ENCODE measurements at regions not wholly inside any gene's neighbourhood (a gene's known extent, or its start where the extent isn't known, plus 50 kb on each side); places are given as distances from the start of the nearest gene placed in this dataset.

GRCh38 chr1:34619256-34619655, 135.6 kb upstream of the GJB5 start (continued):
- TF ChIP-seq REST (IDR thresholded peaks at IDR 0.05; ENCODE audit: unreplicated experiment): no peak
- TF ChIP-seq JUNB (IDR thresholded peaks at IDR 0.05; ENCODE audit: unreplicated experiment): no peak
- no peak for TF ChIP-seq EZH2 (IDR thresholded peaks at IDR 0.05; ENCODE audit: low read depth, unreplicated experiment)
- TF ChIP-seq ZNF331 (CRISPR knock-in tag; IDR thresholded peaks at IDR 0.05; ENCODE audit: low read depth): no peak
- TF ChIP-seq, protein P1, sequence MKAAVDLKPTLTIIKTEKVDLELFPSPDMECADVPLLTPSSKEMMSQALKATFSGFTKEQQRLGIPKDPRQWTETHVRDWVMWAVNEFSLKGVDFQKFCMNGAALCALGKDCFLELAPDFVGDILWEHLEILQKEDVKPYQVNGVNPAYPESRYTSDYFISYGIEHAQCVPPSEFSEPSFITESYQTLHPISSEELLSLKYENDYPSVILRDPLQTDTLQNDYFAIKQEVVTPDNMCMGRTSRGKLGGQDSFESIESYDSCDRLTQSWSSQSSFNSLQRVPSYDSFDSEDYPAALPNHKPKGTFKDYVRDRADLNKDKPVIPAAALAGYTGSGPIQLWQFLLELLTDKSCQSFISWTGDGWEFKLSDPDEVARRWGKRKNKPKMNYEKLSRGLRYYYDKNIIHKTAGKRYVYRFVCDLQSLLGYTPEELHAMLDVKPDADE (IDR thresholded peaks at IDR 0.05): no peak
- TF ChIP-seq NANOG (IDR thresholded peaks at IDR 0.05; ENCODE audit: borderline replicate concordance): no peak
- no peak for TF ChIP-seq POLR2AphosphoS5 (IDR thresholded peaks at IDR 0.05; ENCODE audit: low read depth)

GRCh38 chr1:34621916-34622315, 132.9 kb upstream of the GJB5 start:
- Histone ChIP-seq H3K79me2 (replicated peaks; ENCODE audit: insufficient read depth) (no peaks in the 10 kb centered on the region), H2AFZ (no peak overlapping the region), H3K9me2 (ENCODE audit: insufficient read depth) (0 out of 2 replicates have a peak, but pooled peaks cover 7% of the 10 kb centered on the region), H3K27ac (ENCODE audit: low read depth) (no peak overlapping the region), H3K4me3 (no peak overlapping the region), H3K4me1 (ENCODE audit: insufficient read depth) (no peaks in the 10 kb centered on the region), H3K36me3 (ENCODE audit: insufficient read depth) (no peaks in the 10 kb centered on the region), H4K20me1 (replicated peaks; ENCODE audit: insufficient read depth) (no peaks in the 10 kb centered on the region), H3K27me3 (ENCODE audit: insufficient read depth) (no peaks in the 10 kb centered on the region), H3K4me2 (no peak overlapping the region), H3F3A (replicated peaks; ENCODE audit: low read depth) (no peaks in the 10 kb centered on the region)
- H3K4me1 Mint-ChIP-seq: no peaks in the 10 kb centered on the region; the same call in 2 of the 3 replicates
- H3K27me3 Mint-ChIP-seq (ENCODE audit: insufficient read depth, low read depth, poor library complexity): peaks cover 2% of the 10 kb centered on the region
- H3K9me3 Mint-ChIP-seq: no peaks in the 10 kb centered on the region
- ATAC-seq (no peak), DNase-seq (ENCODE audit: low spot score) (no peak)
- no peak overlapping the region for H3K27ac Mint-ChIP-seq
- no peak overlapping the region for H3K4me3 Mint-ChIP-seq
- no peaks in the 10 kb centered on the region for H3K36me3 Mint-ChIP-seq (ENCODE audit: low read depth)
- no peak for TF ChIP-seq POLR2AphosphoS5 (IDR thresholded peaks at IDR 0.05; ENCODE audit: low read depth)
- no peak for TF ChIP-seq REST (IDR thresholded peaks at IDR 0.05; ENCODE audit: unreplicated experiment)
- TF ChIP-seq, protein P2, sequence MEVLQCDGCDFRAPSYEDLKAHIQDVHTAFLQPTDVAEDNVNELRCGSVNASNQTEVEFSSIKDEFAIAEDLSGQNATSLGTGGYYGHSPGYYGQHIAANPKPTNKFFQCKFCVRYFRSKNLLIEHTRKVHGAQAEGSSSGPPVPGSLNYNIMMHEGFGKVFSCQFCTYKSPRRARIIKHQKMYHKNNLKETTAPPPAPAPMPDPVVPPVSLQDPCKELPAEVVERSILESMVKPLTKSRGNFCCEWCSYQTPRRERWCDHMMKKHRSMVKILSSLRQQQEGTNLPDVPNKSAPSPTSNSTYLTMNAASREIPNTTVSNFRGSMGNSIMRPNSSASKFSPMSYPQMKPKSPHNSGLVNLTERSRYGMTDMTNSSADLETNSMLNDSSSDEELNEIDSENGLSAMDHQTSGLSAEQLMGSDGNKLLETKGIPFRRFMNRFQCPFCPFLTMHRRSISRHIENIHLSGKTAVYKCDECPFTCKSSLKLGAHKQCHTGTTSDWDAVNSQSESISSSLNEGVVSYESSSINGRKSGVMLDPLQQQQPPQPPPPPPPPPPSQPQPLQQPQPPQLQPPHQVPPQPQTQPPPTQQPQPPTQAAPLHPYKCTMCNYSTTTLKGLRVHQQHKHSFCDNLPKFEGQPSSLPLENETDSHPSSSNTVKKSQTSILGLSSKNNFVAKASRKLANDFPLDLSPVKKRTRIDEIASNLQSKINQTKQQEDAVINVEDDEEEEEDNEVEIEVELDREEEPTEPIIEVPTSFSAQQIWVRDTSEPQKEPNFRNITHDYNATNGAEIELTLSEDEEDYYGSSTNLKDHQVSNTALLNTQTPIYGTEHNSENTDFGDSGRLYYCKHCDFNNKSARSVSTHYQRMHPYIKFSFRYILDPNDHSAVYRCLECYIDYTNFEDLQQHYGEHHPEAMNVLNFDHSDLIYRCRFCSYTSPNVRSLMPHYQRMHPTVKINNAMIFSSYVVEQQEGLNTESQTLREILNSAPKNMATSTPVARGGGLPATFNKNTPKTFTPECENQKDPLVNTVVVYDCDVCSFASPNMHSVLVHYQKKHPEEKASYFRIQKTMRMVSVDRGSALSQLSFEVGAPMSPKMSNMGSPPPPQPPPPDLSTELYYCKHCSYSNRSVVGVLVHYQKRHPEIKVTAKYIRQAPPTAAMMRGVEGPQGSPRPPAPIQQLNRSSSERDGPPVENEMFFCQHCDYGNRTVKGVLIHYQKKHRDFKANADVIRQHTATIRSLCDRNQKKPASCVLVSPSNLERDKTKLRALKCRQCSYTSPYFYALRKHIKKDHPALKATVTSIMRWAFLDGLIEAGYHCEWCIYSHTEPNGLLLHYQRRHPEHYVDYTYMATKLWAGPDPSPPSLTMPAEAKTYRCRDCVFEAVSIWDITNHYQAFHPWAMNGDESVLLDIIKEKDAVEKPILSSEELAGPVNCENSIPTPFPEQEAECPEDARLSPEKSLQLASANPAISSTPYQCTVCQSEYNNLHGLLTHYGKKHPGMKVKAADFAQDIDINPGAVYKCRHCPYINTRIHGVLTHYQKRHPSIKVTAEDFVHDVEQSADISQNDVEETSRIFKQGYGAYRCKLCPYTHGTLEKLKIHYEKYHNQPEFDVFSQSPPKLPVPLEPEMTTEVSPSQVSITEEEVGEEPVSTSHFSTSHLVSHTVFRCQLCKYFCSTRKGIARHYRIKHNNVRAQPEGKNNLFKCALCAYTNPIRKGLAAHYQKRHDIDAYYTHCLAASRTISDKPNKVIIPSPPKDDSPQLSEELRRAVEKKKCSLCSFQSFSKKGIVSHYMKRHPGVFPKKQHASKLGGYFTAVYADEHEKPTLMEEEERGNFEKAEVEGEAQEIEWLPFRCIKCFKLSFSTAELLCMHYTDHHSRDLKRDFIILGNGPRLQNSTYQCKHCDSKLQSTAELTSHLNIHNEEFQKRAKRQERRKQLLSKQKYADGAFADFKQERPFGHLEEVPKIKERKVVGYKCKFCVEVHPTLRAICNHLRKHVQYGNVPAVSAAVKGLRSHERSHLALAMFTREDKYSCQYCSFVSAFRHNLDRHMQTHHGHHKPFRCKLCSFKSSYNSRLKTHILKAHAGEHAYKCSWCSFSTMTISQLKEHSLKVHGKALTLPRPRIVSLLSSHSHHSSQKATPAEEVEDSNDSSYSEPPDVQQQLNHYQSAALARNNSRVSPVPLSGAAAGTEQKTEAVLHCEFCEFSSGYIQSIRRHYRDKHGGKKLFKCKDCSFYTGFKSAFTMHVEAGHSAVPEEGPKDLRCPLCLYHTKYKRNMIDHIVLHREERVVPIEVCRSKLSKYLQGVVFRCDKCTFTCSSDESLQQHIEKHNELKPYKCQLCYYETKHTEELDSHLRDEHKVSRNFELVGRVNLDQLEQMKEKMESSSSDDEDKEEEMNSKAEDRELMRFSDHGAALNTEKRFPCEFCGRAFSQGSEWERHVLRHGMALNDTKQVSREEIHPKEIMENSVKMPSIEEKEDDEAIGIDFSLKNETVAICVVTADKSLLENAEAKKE (CRISPR knock-in tag; IDR thresholded peaks at IDR 0.05): no peak
- TF ChIP-seq EZH2phosphoT487 (IDR thresholded peaks at IDR 0.05; ENCODE audit: unreplicated experiment): no peak
- no peak for TF ChIP-seq CREB1 (CRISPR knock-in tag; IDR thresholded peaks at IDR 0.05; ENCODE audit: low read depth)
- TF ChIP-seq JUNB (IDR thresholded peaks at IDR 0.05; ENCODE audit: unreplicated experiment): no peak
- TF ChIP-seq EZH2 (IDR thresholded peaks at IDR 0.05; ENCODE audit: low read depth, unreplicated experiment): no peak
- TF ChIP-seq ZNF331 (CRISPR knock-in tag; IDR thresholded peaks at IDR 0.05; ENCODE audit: low read depth): no peak

Data from GM23338 (cell line).